Activated T-helper 1 cell treated with anti-CD3 and anti-CD28 coated beads, Interleukin-12 subunit alpha, Interleukin-12 subunit beta, Interleukin-2, Interleukin-4 antibody, amounts not matched to agents 30 ng/mL and 10 ng/mL and 1 ng/mL, durations not matched to agents 14 hours and 24 hours and 36 hours (primary cell): ENCODE measurements at regions not wholly inside any gene's neighbourhood (a gene's known extent, or its start where the extent isn't known, plus 50 kb on each side); places are given as distances from the start of the nearest gene placed in this dataset.
A peak's percentile ranks its signal among the peaks of the same experiment; 100 is the strongest.

ENCODE experiments used
- DNase-seq: peaks from one replicate; pipeline ENCODE4 v3.0.0; 2021; ENCODE audit warnings: low spot score
- H3K27ac Mint-ChIP-seq: one replicate; pipeline ENCODE4 v1.8.0; 2021; ENCODE audit warnings: mild to moderate bottlenecking, mixed read lengths
- H3K27me3 Mint-ChIP-seq: one replicate; pipeline ENCODE4 v1.8.0; 2022; ENCODE audit warnings: mild to moderate bottlenecking, moderate library complexity, mixed read lengths; ENCODE audit not compliant: insufficient read depth
- H3K36me3 Mint-ChIP-seq: one replicate; pipeline ENCODE4 v1.8.0; 2021; ENCODE audit warnings: low read depth, mixed read lengths
- H3K4me1 Mint-ChIP-seq: one replicate; pipeline ENCODE4 v1.8.0; 2021; ENCODE audit warnings: low read depth, mixed read lengths
- H3K4me3 Mint-ChIP-seq: one replicate; pipeline ENCODE4 v1.8.0; 2021; ENCODE audit warnings: mild to moderate bottlenecking, moderate library complexity, mixed read lengths
- H3K9me3 Mint-ChIP-seq: one replicate; pipeline ENCODE4 v1.8.0; 2021; ENCODE audit warnings: mixed read lengths
- intact Hi-C: fragments of 100-400 bp; cut with micrococcal nuclease; formaldehyde crosslinking; loops from one replicate; pipeline ENCODE4 v1.15.1; 2024

DNA sequence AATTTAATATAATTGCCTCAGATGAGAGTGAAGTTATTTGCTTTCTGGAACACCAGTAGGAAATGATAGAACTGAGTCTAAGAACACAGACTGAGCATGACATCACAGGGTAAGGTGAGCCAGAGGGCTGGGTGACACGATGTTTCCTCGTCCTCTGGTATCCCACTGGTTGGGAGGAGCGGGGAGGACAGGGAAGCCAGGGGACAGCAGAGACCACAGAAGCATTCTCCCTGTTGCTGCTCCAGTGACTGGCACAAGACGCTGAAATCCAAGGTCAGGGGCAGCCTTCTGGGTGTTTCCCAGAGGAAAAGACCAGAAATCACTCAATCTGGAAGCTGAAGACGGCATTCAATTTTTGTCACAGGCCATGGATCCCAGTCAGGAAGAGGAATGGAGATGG is 363.4 kb upstream of the SOX11 start:
- no peak overlapping the region for H3K4me3 Mint-ChIP-seq
- DNase-seq, result no peak
- H3K4me1 Mint-ChIP-seq, result no peaks in the 10 kb centered on the region
- intact Hi-C loops, result no loop called here
- no peak overlapping the region for H3K27ac Mint-ChIP-seq
- no peaks in the 10 kb centered on the region for H3K27me3 Mint-ChIP-seq
- no peaks in the 10 kb centered on the region for H3K36me3 Mint-ChIP-seq
- H3K9me3 Mint-ChIP-seq, result no peaks in the 10 kb centered on the region

DNA sequence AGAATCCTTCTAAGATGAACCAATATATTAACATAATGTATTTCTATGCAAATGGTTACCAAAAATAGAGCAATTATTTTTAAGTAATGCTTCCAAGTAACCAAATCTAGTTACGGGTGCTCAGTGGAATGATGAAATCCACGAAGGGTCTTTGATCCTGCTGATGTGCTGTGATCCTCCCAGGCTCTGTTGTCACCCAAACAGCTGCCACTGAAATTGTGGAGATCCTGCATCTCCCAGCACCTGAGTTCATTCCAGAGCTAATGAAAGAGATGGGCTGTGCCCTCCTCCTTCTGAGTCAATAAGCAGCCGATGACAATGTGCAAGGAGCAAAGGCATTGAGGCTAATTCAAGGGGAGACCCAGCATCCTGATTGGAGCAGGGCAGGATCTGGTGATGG is 362.4 kb upstream of the SOX11 start:
- no peak overlapping the region for H3K27ac Mint-ChIP-seq
- no peaks in the 10 kb centered on the region for H3K4me1 Mint-ChIP-seq
- H3K36me3 Mint-ChIP-seq, result no peaks in the 10 kb centered on the region
- intact Hi-C loops, result no loop called here
- no peaks in the 10 kb centered on the region for H3K9me3 Mint-ChIP-seq
- no peak overlapping the region for H3K4me3 Mint-ChIP-seq
- no peak for DNase-seq
- H3K27me3 Mint-ChIP-seq, result no peaks in the 10 kb centered on the region

DNA sequence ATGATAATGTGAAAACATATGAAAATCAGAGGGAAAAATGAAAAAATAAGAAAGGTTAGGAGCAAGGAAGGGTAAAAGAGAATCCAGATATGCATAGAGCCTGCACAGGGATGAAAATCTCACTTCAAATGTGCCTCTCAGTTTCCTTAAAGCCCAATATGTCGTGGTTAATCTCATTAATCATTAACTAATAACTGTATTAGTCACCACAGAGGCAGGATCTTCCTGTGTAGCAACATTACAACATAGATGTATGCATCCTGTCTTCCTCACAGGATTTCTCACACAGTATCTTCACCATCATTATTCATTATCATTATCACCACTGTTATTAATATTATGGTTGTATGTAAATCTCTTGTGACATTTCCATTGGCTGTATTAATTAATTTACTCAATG is 361.2 kb upstream of the SOX11 start:
- Mint-ChIP-seq H3K27ac (no peak overlapping the region), H3K36me3 (no peaks in the 10 kb centered on the region), H3K27me3 (no peaks in the 10 kb centered on the region), H3K4me3 (no peak overlapping the region), H3K9me3 (no peaks in the 10 kb centered on the region), H3K4me1 (no peaks in the 10 kb centered on the region)
- intact Hi-C loops, result no loop called here
- no peak for DNase-seq

DNA sequence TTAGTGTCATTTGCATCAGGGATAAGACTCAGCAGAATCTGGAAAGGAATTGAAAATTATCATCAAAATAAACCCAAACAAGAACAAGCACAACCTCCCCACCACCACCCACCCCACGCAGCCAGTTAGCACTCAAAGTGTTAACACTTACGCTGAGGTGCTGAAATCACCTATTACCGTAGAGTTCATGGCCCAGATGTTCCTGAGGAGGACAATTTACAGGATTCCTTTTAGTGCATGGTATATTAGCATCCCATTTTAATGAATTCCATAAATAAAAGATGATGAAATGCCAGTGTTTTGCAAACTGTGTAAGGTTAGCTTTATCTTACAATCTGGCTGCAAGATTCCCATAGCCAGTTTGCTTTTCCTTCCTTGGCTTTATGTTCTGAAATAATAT is 359.3 kb upstream of the SOX11 start:
- H3K27ac Mint-ChIP-seq, result no peak overlapping the region
- no peaks in the 10 kb centered on the region for H3K9me3 Mint-ChIP-seq
- no peaks in the 10 kb centered on the region for H3K36me3 Mint-ChIP-seq
- intact Hi-C loops, result no loop called here
- H3K4me3 Mint-ChIP-seq, result no peak overlapping the region
- no peak for DNase-seq
- no peaks in the 10 kb centered on the region for H3K4me1 Mint-ChIP-seq
- H3K27me3 Mint-ChIP-seq, result no peaks in the 10 kb centered on the region

DNA sequence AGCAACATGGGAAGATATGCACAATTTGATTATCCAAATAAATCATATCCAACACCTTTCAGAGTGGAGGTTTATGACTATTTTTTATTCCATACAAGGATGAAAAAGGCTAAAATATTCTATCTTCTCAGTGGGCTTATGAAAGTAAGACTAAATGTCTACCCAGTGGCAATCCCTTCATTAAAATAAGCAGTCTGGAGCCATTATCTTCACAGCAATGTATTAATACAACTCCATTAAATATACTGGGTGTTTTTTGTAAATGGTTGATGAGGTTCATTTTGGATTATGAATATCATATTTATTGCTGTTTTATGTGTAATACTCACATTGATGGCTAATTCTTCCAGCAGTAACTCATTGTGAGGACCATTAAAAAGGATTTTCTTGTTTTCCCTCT is 352.7 kb upstream of the SOX11 start:
- Mint-ChIP-seq H3K9me3 (peaks cover 7% of the 10 kb centered on the region), H3K4me3 (no peak overlapping the region), H3K36me3 (no peaks in the 10 kb centered on the region), H3K27me3 (no peaks in the 10 kb centered on the region), H3K27ac (no peak overlapping the region), H3K4me1 (no peaks in the 10 kb centered on the region)
- intact Hi-C loops, result no loop called here
- DNase-seq, result no peak

DNA sequence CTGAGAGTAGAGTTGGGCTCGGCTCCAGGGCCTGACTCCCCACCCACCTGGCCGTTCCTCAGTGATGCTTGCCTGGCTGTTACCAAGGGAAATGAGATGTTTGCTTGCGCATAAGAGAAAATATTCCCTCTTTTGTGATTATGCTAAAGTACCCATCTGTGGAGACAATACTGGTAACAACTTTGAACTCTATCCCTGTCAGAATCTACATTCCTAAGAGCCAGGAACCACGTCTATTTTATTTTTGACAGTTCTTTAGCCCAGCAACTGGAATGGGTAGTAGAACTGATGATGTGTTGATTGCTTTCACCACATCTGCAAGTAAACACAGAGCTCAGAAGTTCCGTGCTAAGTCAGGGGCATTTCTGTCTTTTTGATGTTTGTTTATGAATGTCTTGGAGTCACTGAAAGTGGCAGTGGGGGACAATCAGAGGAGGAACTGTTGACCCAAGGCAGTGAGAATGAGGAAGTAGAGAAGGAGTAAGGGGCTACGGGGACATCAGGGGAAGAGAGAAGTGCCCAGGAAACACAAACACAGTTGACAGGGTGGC is 348.3 kb upstream of the SOX11 start:
- Mint-ChIP-seq H3K4me3 (no peak overlapping the region), H3K36me3 (no peaks in the 10 kb centered on the region), H3K4me1 (no peaks in the 10 kb centered on the region), H3K27me3 (no peaks in the 10 kb centered on the region), H3K27ac (no peak overlapping the region), H3K9me3 (peaks cover 4% of the 10 kb centered on the region)
- intact Hi-C loops, result no loop called here
- DNase-seq, result no peak

DNA sequence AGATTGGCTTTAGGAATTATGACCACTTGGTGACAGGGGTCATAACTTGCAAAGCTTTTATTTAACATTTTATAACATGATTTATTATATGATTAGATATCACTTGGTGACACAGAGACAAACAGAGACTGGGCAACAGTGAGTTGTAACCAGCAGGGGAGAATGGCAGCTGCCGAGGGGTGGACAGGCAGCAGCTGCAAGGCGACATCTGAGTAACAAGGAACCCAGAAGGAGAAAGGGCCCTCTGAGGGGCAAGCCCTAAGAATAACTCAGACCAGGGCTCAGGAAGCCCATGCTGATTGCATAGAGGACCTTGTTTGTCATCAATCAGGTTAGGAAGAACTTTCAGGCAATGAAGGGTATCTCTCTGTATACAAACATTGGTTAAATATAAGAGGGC is 339.9 kb upstream of the SOX11 start:
- no peak for DNase-seq
- intact Hi-C loops, result no loop called here
- no peaks in the 10 kb centered on the region for H3K9me3 Mint-ChIP-seq
- no peak overlapping the region for H3K4me3 Mint-ChIP-seq
- no peaks in the 10 kb centered on the region for H3K27me3 Mint-ChIP-seq
- H3K36me3 Mint-ChIP-seq, result no peaks in the 10 kb centered on the region
- H3K27ac Mint-ChIP-seq, result no peak overlapping the region
- no peaks in the 10 kb centered on the region for H3K4me1 Mint-ChIP-seq

DNA sequence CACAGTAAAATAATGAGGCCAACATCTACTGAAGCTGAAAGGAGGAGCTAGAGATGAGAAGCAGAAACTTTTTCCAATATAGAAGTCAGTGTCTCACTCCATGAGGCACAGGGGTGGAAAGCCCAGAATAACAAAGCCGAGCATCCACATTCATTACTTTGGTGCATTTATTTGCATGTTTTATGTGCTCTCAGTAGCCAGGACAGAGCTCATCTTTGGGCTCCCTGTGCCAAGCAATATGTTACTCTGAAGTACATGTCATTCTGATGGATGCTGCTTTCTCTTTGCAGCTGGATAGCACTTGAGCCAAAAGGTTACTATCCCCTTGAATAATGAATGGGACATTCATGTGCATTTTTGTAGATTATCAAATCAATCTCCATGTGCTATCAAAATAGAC is 338.6 kb upstream of the SOX11 start:
- Mint-ChIP-seq H3K36me3 (no peaks in the 10 kb centered on the region), H3K27me3 (no peaks in the 10 kb centered on the region), H3K4me3 (no peak overlapping the region), H3K9me3 (no peaks in the 10 kb centered on the region), H3K4me1 (no peaks in the 10 kb centered on the region), H3K27ac (no peak overlapping the region)
- no peak for DNase-seq
- intact Hi-C loops, result no loop called here

DNA sequence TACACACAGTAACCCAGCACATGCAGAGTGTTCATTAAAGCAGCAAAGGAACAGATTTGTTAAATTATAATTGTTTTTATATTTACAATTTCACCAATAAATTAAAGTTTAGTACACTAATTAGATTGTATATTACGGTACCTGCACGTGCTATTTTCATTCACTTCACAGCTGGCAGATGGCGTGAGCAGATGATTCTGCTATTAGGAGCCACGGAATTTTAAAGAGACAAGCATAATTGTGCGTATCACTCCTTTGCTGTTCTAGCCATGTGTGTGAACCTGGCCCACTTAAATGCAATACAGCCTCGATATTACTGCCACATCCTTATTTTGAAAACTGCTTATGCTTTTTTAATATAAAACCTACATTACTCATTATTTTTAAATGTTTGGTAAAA is 332.8 kb upstream of the SOX11 start:
- H3K36me3 Mint-ChIP-seq, result no peaks in the 10 kb centered on the region
- H3K9me3 Mint-ChIP-seq, result no peaks in the 10 kb centered on the region
- DNase-seq, result no peak
- intact Hi-C loops, result no loop called here
- no peaks in the 10 kb centered on the region for H3K4me1 Mint-ChIP-seq
- no peak overlapping the region for H3K4me3 Mint-ChIP-seq
- H3K27ac Mint-ChIP-seq, result no peak overlapping the region
- H3K27me3 Mint-ChIP-seq, result no peaks in the 10 kb centered on the region

DNA sequence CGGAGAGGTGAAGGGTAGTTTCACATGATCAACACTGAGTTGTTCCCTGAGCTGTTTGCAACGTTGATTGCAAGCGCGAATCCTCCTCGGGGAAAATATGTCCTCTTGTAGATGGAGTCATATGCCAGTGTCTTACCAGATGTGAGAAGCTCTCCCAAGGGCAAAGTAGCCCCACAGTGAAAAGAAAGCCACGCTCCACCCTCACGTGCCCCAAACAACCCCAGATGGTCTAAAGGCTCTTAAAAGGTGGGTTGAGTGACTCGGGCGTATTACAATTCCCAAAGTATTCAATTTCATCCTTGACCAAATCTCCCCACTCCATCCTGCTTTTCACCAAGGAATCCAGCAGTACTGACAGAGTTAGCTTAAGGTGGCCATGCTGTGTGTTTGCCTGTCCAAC is 332.1 kb upstream of the SOX11 start:
- H3K36me3 Mint-ChIP-seq, result no peaks in the 10 kb centered on the region
- no peaks in the 10 kb centered on the region for H3K4me1 Mint-ChIP-seq
- no peak overlapping the region for H3K4me3 Mint-ChIP-seq
- no peak overlapping the region for H3K27ac Mint-ChIP-seq
- no peak for DNase-seq
- H3K9me3 Mint-ChIP-seq, result no peaks in the 10 kb centered on the region
- no peaks in the 10 kb centered on the region for H3K27me3 Mint-ChIP-seq
- intact Hi-C loops, result no loop called here

DNA sequence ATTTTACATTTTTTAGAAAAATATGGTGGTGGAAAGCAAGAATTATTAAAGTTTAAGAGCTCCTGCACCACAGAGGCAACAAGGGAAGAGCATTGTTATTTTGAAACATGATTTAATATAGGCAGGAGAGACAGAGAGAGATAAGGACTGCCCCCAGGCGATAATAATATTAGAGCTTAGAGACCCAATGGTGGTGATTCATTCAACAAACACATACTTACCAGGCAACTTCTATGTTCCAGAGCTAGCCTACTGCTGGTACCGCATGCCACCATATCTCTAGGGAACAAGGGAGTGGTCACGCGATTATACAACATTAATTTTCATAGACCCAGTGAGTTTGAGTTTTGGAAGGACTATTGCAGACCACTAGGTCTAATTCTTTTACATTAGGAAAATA is 327.8 kb upstream of the SOX11 start:
- H3K9me3 Mint-ChIP-seq, result no peaks in the 10 kb centered on the region
- no peak for DNase-seq
- intact Hi-C loops, result no loop called here

DNA sequence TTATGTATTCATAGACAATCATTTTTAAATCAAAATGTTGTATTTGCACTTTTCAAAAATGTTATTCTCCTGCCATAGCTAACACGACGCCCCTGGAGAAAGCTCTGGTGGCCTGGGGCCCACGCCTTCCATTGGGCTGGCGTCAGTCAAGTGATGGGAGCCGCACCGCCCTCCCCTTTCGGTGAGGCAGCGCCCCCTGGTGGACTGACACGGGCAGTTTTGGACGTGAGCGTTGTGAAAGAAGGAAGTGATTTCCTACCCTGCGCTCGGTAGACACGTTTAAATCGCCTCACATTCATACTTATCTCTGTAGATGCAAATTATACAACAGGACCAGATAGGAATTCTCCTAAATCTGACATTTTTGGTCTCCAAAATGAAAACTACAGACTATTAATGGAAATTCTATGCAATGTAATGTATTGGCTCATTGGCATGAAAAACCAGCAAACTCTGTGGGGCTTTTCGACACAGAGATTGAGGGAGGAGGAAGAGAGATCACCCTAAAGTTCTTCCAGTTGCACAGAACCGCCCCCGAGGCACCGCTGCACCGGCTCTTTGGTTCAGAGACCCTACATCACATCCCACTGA is 326.2 kb upstream of the SOX11 start:
- peak; percentile 42 for DNase-seq
- Mint-ChIP-seq H3K9me3 (no peaks in the 10 kb centered on the region), H3K27me3 (no peaks in the 10 kb centered on the region), H3K27ac (no peak overlapping the region), H3K4me3 (no peak overlapping the region), H3K4me1 (no peaks in the 10 kb centered on the region), H3K36me3 (no peaks in the 10 kb centered on the region)
- intact Hi-C loops, result no loop called here

More for the DNA sequence above, 327.8 kb upstream of the SOX11 start:
- H3K27ac Mint-ChIP-seq, result no peak overlapping the region
- no peaks in the 10 kb centered on the region for H3K4me1 Mint-ChIP-seq
- no peaks in the 10 kb centered on the region for H3K36me3 Mint-ChIP-seq
- H3K27me3 Mint-ChIP-seq, result no peaks in the 10 kb centered on the region
- H3K4me3 Mint-ChIP-seq, result no peak overlapping the region

DNA sequence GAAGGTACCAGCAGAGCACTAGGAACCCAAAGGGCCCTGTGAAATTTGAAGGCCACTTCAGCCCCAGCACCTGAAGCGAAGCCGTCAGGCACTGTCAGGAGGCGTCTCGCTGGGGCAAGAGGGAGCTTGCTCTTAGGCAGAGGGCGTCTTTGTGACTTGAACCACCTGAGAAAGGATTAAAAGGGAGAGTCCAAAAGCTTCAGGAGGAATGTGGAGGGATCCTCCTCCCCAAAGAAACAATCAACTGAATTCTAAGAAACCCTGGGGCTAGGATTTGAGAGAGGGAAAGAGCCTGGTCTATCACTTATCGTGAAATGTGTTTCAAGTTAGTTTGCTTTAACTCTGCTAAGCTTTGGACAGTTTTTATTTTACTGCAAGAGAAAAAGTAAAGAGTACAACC is 324.9 kb upstream of the SOX11 start:
- Mint-ChIP-seq H3K4me3 (no peak overlapping the region), H3K9me3 (no peaks in the 10 kb centered on the region), H3K27ac (no peak overlapping the region), H3K4me1 (no peaks in the 10 kb centered on the region), H3K36me3 (no peaks in the 10 kb centered on the region), H3K27me3 (no peaks in the 10 kb centered on the region)
- DNase-seq, result no peak
- intact Hi-C loops, result no loop called here

DNA sequence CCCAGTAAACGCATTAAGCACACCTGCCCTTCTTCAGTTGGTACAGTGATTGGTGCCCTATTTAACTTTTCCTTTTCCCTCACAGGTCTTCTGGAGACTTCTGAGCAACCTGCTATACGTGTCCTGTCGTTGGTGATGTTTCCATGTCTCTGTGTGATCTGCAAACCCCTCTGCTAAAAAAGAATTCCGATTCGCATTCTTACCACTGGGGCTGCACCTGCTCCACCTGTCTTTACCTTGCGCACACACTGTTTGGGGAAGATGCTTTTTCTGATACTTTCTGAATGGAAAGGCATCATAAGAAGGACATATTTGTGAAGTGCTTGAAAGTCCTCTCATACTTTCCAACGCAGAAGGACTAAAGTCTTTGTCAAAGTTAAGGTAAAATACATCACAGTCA is 323.9 kb upstream of the SOX11 start:
- Mint-ChIP-seq H3K27ac (no peak overlapping the region), H3K4me1 (no peaks in the 10 kb centered on the region), H3K27me3 (no peaks in the 10 kb centered on the region), H3K9me3 (no peaks in the 10 kb centered on the region), H3K4me3 (no peak overlapping the region), H3K36me3 (no peaks in the 10 kb centered on the region)
- no peak for DNase-seq
- intact Hi-C loops, result no loop called here
